ENCODE measurements at regions not wholly inside any gene's neighbourhood (a gene's known extent, or its start where the extent isn't known, plus 50 kb on each side); places are given as distances from the start of the nearest gene placed in this dataset.

DNA sequence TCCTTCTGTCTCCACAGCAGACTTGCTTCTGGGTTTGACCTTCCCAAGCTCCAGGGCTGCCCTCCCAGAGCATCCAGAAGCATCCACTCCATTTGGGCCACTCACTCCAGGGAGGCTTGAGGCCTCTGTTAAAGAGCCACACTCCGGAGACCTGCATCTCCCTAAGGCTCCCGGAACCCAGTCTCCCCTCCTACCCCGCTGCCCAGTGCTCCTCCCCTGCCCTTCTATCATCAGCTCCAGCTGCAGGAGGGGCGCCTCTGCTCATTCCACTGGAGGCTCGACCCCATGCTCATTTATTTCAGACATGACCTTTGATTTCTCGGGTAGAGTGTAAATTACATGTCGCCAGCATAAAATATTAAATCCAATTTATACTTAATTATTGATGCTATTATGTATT, 142.5 kb downstream of the SYF2 start:
- Histone ChIP-seq H3K9me3 (ENCODE audit: insufficient read depth, low read depth, low read length) (no peaks in the 10 kb centered on the region), H3K9ac (ENCODE audit: low read depth, low read length) (no peak overlapping the region), H3K27ac (ENCODE audit: low read depth, low read length) (no peak overlapping the region), H3K4me1 (ENCODE audit: insufficient read depth, low read length) (no peaks in the 10 kb centered on the region; the same call in 1 of the 2 replicates), H3K4me3 (ENCODE audit: low read length) (no peak overlapping the region), H3K36me3 (ENCODE audit: insufficient read depth, low read length) (no peaks in the 10 kb centered on the region), H3K27me3 (ENCODE audit: insufficient read depth, low read length) (no peaks in the 10 kb centered on the region)
- WGBS: 89% methylated on average over 6 of the region's 7 CpGs

DNA sequence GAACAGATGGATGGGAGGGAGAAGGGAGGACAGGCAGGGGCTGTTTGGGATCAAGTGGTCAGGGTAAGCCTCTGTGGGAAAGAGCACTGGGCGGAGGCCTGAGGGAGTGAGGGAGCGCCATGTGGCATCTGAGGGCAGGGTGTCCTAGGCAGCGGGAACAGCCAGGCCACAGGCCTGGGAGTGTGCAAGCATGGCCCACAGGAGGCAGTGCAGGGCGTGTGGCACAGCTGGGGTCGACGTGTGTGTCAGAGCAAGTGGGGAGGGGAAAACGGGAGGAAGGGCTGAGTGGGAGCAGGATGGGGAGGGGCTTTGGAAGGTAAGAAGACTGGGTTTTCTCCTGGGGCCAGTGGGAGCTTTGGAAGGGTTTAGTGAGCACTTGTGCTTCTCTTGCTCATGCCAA, 143.4 kb downstream of the SYF2 start:
- Histone ChIP-seq H3K4me3 (ENCODE audit: low read length) (no peak overlapping the region), H3K9me3 (ENCODE audit: insufficient read depth, low read depth, low read length) (no peaks in the 10 kb centered on the region), H3K27me3 (ENCODE audit: insufficient read depth, low read length) (no peaks in the 10 kb centered on the region), H3K9ac (ENCODE audit: low read depth, low read length) (no peak overlapping the region), H3K36me3 (ENCODE audit: insufficient read depth, low read length) (no peaks in the 10 kb centered on the region), H3K4me1 (ENCODE audit: insufficient read depth, low read length) (no peaks in the 10 kb centered on the region; the same call in 1 of the 2 replicates), H3K27ac (ENCODE audit: low read depth, low read length) (no peak overlapping the region)
- WGBS: 82% methylated on average over 7 of the region's 7 CpGs

DNA sequence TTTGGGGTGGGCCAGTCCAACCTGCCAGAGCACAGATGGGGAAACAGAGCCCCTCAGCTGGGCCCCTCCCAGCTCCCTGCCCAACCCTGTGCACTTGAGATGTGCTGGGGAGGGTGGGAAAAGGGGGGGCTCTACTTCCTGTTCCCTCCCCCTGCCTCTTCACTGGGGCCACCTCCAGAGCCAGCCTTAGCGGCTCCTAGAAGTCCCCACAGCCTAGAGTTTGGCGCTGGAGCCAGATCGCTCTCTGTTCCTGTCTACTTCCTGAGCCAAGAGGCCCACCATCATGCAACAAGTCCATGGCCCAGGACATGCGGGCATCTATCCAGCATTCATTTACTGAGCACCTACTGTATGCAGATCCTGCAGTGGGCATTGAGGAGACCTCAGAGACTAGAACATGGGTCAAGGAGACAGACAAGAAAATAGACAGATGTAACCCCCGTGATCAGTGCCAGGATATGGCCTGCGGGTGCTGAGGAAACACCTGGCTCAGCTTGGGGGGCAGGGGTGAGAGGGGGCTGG, 144.1 kb downstream of the SYF2 start:
- H3K9me3 ChIP-seq (ENCODE audit: insufficient read depth, low read depth, low read length): no peaks in the 10 kb centered on the region
- H3K4me3 ChIP-seq (ENCODE audit: low read length): no peak overlapping the region
- no peaks in the 10 kb centered on the region for H3K27me3 ChIP-seq (ENCODE audit: insufficient read depth, low read length)
- H3K36me3 ChIP-seq (ENCODE audit: insufficient read depth, low read length): no peaks in the 10 kb centered on the region
- WGBS: 98% methylated on average over 6 of the region's 6 CpGs
- H3K27ac ChIP-seq (ENCODE audit: low read depth, low read length): no peak overlapping the region
- no peak overlapping the region for H3K9ac ChIP-seq (ENCODE audit: low read depth, low read length)
- no peaks in the 10 kb centered on the region; the same call in 1 of the 2 replicates for H3K4me1 ChIP-seq (ENCODE audit: insufficient read depth, low read length)

DNA sequence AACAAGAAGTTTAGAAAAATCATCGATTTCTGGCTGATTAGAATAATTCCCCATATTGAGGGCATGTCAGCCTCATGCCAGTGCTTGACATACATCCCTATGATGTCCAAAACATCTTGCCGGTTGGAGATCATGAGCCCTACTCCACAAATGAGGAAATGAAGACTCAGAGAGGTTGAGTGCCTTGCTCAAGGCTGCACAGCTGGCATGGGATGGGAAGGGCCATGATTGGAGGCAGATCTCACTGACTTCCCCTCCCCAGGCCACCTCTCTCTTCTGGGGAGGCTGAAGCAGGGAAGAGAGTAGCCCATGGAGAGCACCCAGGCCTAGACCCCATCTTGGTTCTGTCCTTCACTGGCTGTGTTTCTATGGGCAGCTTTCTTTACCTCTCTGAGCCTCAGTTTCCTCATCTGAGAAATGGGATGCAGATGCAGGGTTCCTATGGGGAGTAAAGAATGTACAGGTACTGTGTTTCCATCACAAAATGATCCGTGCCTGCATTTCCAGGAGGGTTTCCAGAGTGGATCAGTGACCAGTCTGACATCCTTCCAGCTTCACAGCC, 145.7 kb downstream of the SYF2 start:
- no peaks in the 10 kb centered on the region for H3K36me3 ChIP-seq (ENCODE audit: insufficient read depth, low read length)
- no peaks in the 10 kb centered on the region for H3K9me3 ChIP-seq (ENCODE audit: insufficient read depth, low read depth, low read length)
- no peaks in the 10 kb centered on the region; the same call in 1 of the 2 replicates for H3K4me1 ChIP-seq (ENCODE audit: insufficient read depth, low read length)
- 88% methylated on average over 3 of the region's 3 CpGs for WGBS
- no peaks in the 10 kb centered on the region for H3K27me3 ChIP-seq (ENCODE audit: insufficient read depth, low read length)
- H3K9ac ChIP-seq (ENCODE audit: low read depth, low read length): no peak overlapping the region
- H3K27ac ChIP-seq (ENCODE audit: low read depth, low read length): no peak overlapping the region
- no peak overlapping the region for H3K4me3 ChIP-seq (ENCODE audit: low read length)

DNA sequence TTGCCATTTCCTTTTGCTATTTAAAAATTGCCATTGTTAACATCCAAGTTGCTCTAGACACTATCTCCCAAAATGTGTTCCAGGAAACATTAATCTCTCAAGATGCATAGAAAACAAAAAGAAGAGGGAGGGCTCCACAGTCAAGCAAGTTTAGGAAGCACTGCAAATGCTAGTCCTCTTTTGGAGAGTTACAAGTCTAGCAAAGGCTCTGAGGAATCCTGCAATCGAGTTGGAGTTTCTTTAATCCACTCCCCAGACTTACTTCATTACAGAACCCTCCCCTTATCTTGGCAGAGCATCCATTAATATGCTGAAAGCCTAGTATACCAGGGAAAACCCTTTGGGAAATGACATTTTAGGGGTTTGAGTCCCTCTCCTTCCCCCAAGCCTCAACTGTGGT, 147.9 kb downstream of the SYF2 start:
- H3K27ac ChIP-seq (ENCODE audit: low read depth, low read length): no peak overlapping the region
- no peak overlapping the region for H3K4me3 ChIP-seq (ENCODE audit: low read length)
- no peaks in the 10 kb centered on the region for H3K36me3 ChIP-seq (ENCODE audit: insufficient read depth, low read length)
- no peaks in the 10 kb centered on the region for H3K27me3 ChIP-seq (ENCODE audit: insufficient read depth, low read length)
- 81% methylated on average over 1 of the region's 1 CpG for WGBS
- no peaks in the 10 kb centered on the region for H3K4me1 ChIP-seq (ENCODE audit: insufficient read depth, low read length)
- H3K9ac ChIP-seq (ENCODE audit: low read depth, low read length): no peak overlapping the region
- no peaks in the 10 kb centered on the region for H3K9me3 ChIP-seq (ENCODE audit: insufficient read depth, low read depth, low read length)

DNA sequence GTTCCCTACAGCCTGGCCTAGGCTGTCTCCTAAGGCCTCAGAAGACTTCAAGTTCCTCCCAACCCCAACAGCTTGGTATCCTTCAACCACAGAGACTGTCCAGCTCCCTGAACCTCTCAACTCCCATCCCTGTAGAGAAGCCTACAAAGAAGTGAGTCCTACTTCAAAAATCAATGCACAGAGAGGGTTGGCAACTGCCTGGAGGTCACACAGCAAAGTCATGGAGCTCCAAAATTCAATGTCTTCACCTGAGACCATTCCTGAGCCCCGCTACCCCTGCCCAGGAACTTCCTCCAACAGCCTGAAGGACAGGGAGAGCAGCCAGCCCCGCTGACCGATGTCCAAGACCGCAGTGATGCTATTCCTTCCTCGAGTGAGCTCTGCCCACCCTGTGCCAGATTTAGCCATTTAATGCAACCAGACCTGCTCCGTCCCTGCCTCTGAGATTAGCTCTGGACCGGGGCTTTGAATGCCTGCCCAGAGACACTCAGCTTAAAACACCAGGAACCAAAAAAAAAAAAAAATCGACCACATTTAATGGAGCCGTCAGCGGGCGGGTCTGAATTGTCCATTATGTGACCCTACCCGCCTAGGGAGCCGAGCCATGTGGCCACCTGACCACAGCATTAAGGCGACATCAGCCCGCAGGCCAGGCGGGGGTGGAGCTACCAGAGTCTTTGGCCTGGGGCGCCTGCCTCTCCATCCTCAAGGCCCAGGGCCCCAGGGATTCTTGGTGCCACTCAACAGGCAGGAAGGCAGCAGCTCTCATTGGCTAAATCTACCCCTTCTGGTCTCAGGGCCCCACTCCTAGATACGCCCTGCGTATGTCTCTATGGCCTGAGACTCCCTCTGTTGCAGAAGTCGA, 148.6 kb downstream of the SYF2 start:
- Histone ChIP-seq H3K9me3 (ENCODE audit: insufficient read depth, low read depth, low read length) (no peaks in the 10 kb centered on the region), H3K27ac (ENCODE audit: low read depth, low read length) (no peak overlapping the region), H3K4me3 (ENCODE audit: low read length) (no peak overlapping the region), H3K4me1 (ENCODE audit: insufficient read depth, low read length) (no peaks in the 10 kb centered on the region), H3K9ac (ENCODE audit: low read depth, low read length) (no peak overlapping the region), H3K36me3 (ENCODE audit: insufficient read depth, low read length) (no peaks in the 10 kb centered on the region), H3K27me3 (ENCODE audit: insufficient read depth, low read length) (no peaks in the 10 kb centered on the region)
- WGBS: 87% methylated on average over 20 of the region's 20 CpGs

DNA sequence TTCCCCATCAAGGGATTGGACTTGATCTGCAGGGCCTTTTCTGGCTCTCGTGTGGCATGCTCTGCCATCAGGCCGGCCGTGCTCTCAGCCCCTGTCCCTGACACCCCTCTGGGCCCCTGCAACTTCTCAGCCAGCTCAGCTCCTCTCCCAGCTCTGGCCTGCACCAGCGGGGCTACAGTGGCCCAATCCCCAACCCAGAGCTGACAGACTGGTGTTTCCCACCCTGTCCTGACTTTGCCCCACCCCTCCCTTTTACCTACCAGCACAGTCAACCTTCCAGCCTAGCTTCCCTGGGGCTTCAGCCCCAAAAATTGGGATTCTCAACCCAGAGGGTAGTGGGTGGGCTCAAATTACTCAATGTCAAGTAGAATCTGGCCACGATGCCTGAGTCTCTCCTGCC, 149.3 kb downstream of the SYF2 start:
- no peak overlapping the region for H3K9ac ChIP-seq (ENCODE audit: low read depth, low read length)
- no peaks in the 10 kb centered on the region for H3K9me3 ChIP-seq (ENCODE audit: insufficient read depth, low read depth, low read length)
- no peaks in the 10 kb centered on the region for H3K36me3 ChIP-seq (ENCODE audit: insufficient read depth, low read length)
- H3K4me1 ChIP-seq (ENCODE audit: insufficient read depth, low read length): no peaks in the 10 kb centered on the region
- H3K27ac ChIP-seq (ENCODE audit: low read depth, low read length): no peak overlapping the region
- 89% methylated on average over 5 of the region's 5 CpGs for WGBS
- H3K4me3 ChIP-seq (ENCODE audit: low read length): no peak overlapping the region
- no peaks in the 10 kb centered on the region for H3K27me3 ChIP-seq (ENCODE audit: insufficient read depth, low read length)

DNA sequence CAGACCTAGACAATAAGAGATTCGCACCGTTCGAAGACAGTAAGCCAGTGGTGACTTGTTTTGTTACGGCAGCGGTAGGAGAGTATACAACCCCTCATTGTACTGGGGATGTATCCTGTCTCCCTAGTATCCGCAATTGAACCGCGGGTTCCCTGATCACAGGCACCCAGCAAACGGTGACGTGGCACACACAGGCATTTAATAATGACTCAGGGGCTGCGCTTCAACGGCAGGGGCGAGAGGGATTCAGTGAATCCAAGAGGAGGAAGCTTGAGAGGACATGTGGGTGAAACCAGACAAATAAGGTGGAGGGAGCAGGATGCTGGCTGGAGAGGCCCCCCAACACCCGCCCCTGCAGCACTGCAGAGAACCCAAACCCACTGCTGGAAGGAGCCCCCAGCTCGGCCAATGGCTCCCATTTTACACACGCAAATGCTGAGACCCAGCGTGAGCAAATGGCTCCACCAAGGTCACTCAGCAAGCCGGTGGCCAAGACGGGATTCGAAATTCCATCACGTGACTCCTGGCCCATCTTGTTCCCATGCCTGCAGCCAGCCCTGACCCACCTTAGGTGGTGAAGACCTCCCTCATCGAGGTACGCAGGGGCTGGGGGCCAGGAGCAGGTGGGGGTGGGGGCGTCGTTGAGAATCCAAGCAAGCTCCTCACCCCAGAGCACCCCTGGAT, 149.9 kb downstream of the SYF2 start:
- no peak overlapping the region for H3K9ac ChIP-seq (ENCODE audit: low read depth, low read length)
- H3K27ac ChIP-seq (ENCODE audit: low read depth, low read length): no peak overlapping the region
- no peaks in the 10 kb centered on the region for H3K27me3 ChIP-seq (ENCODE audit: insufficient read depth, low read length)
- no peaks in the 10 kb centered on the region for H3K36me3 ChIP-seq (ENCODE audit: insufficient read depth, low read length)
- 89% methylated on average over 24 of the region's 25 CpGs for WGBS
- no peaks in the 10 kb centered on the region for H3K9me3 ChIP-seq (ENCODE audit: insufficient read depth, low read depth, low read length)
- H3K4me3 ChIP-seq (ENCODE audit: low read length): no peak overlapping the region
- H3K4me1 ChIP-seq (ENCODE audit: insufficient read depth, low read length): no peaks in the 10 kb centered on the region

DNA sequence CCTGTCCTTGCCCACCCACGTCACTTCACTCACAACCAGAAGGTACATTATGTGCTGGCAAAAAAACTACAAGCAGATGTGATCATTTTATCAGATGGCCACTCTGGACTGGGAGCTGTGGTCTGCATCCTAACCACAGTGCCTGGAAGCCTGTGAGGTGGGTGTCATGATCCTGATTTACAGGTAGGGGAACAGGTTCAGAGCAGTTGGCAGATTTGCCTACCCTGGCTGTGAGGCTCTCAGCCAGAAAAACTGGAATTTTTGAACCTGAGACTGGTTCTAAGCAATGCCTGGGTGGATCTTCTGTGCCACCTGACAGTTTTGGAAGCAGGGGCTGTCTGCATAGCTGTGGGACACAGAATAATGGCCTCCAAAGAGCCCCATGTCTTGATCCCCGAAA, 150.8 kb downstream of the SYF2 start:
- WGBS: 88% methylated on average over 2 of the region's 2 CpGs
- H3K4me3 ChIP-seq (ENCODE audit: low read length): no peak overlapping the region
- H3K36me3 ChIP-seq (ENCODE audit: insufficient read depth, low read length): no peaks in the 10 kb centered on the region
- H3K27me3 ChIP-seq (ENCODE audit: insufficient read depth, low read length): no peaks in the 10 kb centered on the region
- H3K9me3 ChIP-seq (ENCODE audit: insufficient read depth, low read depth, low read length): no peaks in the 10 kb centered on the region
- H3K27ac ChIP-seq (ENCODE audit: low read depth, low read length): no peak overlapping the region
- no peaks in the 10 kb centered on the region for H3K4me1 ChIP-seq (ENCODE audit: insufficient read depth, low read length)
- no peak overlapping the region for H3K9ac ChIP-seq (ENCODE audit: low read depth, low read length)

DNA sequence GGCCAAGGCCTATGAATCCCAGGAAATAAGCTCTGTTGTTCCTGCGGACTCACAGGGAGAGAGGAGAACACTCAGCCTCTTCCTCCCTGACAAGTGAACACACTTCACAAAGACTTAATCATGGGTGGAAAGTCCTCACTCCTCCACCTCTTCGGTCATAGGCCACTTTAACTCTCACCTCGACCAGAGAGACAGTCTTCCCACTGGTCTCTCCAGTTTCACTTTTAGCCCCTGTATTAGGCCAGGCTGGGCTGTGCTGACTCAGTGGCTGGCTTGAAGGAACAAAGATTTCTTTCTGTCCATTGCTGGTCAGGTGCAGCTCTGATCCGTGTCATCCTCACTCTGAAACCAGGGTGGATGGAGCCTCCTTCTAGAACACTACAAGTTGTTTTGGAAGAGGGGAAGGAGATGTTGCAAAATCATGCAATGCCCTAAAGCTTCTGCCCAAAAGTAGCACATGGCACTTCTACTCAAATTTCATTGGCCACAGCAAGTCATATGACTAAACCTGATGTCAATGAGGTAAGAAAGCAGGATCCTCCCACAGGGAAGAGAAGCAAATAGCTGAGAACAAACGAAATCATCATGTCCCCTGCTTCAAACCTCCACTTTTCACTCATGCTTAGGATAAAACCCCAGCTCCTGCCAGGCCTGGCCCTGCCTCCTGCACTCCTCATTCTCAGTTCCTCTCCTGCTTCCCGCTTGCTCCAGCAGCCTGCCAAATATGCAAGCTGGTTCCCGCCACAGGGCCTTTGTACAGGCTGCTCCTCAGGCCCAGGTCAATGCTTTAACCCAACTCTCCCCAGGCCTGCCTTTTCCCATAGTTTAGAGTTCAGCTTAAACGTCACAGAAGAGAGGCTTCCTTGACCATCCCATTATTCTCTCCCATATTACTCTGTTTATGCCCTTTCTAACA, 150.5 kb upstream of the RUNX3 start:
- WGBS: 84% methylated on average over 8 of the region's 8 CpGs
- H3K9ac ChIP-seq (ENCODE audit: low read depth, low read length): no peak overlapping the region
- no peak overlapping the region for H3K27ac ChIP-seq (ENCODE audit: low read depth, low read length)
- no peaks in the 10 kb centered on the region for H3K36me3 ChIP-seq (ENCODE audit: insufficient read depth, low read length)
- no peaks in the 10 kb centered on the region for H3K9me3 ChIP-seq (ENCODE audit: insufficient read depth, low read depth, low read length)
- H3K4me1 ChIP-seq (ENCODE audit: insufficient read depth, low read length): no peaks in the 10 kb centered on the region
- H3K27me3 ChIP-seq (ENCODE audit: insufficient read depth, low read length): no peaks in the 10 kb centered on the region
- no peak overlapping the region for H3K4me3 ChIP-seq (ENCODE audit: low read length)
